HEK293 (cell line): ENCODE measurements at regions not wholly inside any gene's neighbourhood (a gene's known extent, or its start where the extent isn't known, plus 50 kb on each side); places are given as distances from the start of the nearest gene placed in this dataset.

ENCODE experiments used
- CTCF ChIA-PET: fragments of 350-600 bp; formaldehyde crosslinking; extraction: SDS; loops from one replicate; lab custom pipeline; 2021; ENCODE audit warnings: antibody characterized with exemption; lab: Yijun Ruan, JAX
- POLR2A ChIA-PET: fragments of 300-600 bp; formaldehyde crosslinking; extraction: SDS; loops from one replicate; lab custom pipeline; 2020; ENCODE audit warnings: antibody characterized with exemption, inconsistent platforms; lab: Yijun Ruan, JAX
- H3K27ac ChIP-seq: fragments of 200-500 bp; sonication (Bioruptor generic); 2 replicates; pipeline ENCODE4 v1.5.1; 2014; ENCODE audit warnings: low read depth, low read length, control low read depth, inconsistent platforms; ENCODE audit errors: extremely low read depth
- H3K36me3 ChIP-seq, 2 experiments: fragments of 200-500 bp in 1 of 2; sonication (Bioruptor generic) in 1 of 2; 1 replicate in 1 of 2; 2 replicates in 1 of 2; pipeline ENCODE4 v1.5.1; 2014 to 2017; ENCODE audit warnings: inconsistent platforms in 2 of 2, low read length in 2 of 2; ENCODE audit not compliant: control insufficient read depth in 2 of 2, insufficient read depth in 1 of 2
- H3K4me1 ChIP-seq: fragments of 200-500 bp; sonication (Bioruptor generic); 2 replicates; pipeline ENCODE4 v1.5.1; 2014; ENCODE audit warnings: mild to moderate bottlenecking, low read length, inconsistent platforms; ENCODE audit not compliant: control insufficient read depth, insufficient read depth
- H3K4me3 ChIP-seq: 2 replicates; pipeline ENCODE4 v1.5.1; 2011; ENCODE audit warnings: low read depth, mild to moderate bottlenecking, control low read depth, low read length, moderate library complexity
- H3K9me3 ChIP-seq: fragments of 200-500 bp; sonication (Bioruptor generic); 2 replicates; pipeline ENCODE4 v1.5.1; 2014; ENCODE audit warnings: low read depth, low read length, inconsistent platforms; ENCODE audit not compliant: control insufficient read depth, insufficient read depth
- ATF2 ChIP-seq: fragments of 450-650 bp; formaldehyde crosslinking; IDR thresholded peaks from 2 replicates; pipeline ENCODE4 v1.5.1; 2016; ENCODE audit warnings: missing biosample characterization, missing genetic modification characterization, low read depth
- GLI2 ChIP-seq: fragments of 450-650 bp; formaldehyde crosslinking; IDR thresholded peaks from 2 replicates; pipeline ENCODE4; 2017; ENCODE audit warnings: missing biosample characterization, missing genetic modification characterization, low read depth, borderline replicate concordance
- KLF17 ChIP-seq: fragments of 450-650 bp; formaldehyde crosslinking; IDR thresholded peaks from 2 replicates; pipeline ENCODE4 v1.5.1; 2016; ENCODE audit warnings: missing biosample characterization, missing genetic modification characterization
- MYNN ChIP-seq: fragments of 450-650 bp; formaldehyde crosslinking; IDR thresholded peaks from 2 replicates; pipeline ENCODE4 v1.5.1; 2016; ENCODE audit warnings: missing biosample characterization, missing genetic modification characterization, borderline replicate concordance
- PRDM1 ChIP-seq: fragments of 450-650 bp; formaldehyde crosslinking; IDR thresholded peaks from 2 replicates; pipeline ENCODE4; 2016; ENCODE audit warnings: missing biosample characterization, missing genetic modification characterization
- PRDM10 ChIP-seq: fragments of 450-650 bp; formaldehyde crosslinking; IDR thresholded peaks from 2 replicates; pipeline ENCODE4 v1.5.1; 2016; ENCODE audit warnings: missing biosample characterization, missing genetic modification characterization
- SETDB1 ChIP-seq: IDR thresholded peaks from one replicate; pipeline ENCODE4 v1.6.1; 2017; ENCODE audit warnings: mild to moderate bottlenecking, low read length, moderate library complexity, mixed read lengths; ENCODE audit not compliant: insufficient read length
- ZFHX2 ChIP-seq: fragments of 450-650 bp; formaldehyde crosslinking; conservative IDR thresholded peaks from 2 replicates; pipeline ENCODE4 v1.5.1; 2016; ENCODE audit warnings: missing biosample characterization, missing genetic modification characterization
- ZFP69B ChIP-seq: fragments of 450-650 bp; formaldehyde crosslinking; IDR thresholded peaks from 2 replicates; pipeline ENCODE4 v1.5.1; 2016; ENCODE audit warnings: missing biosample characterization, missing genetic modification characterization
- ZNF114 ChIP-seq: fragments of 450-650 bp; formaldehyde crosslinking; IDR thresholded peaks from 2 replicates; pipeline ENCODE4 v1.5.0; 2017; ENCODE audit warnings: missing biosample characterization, missing genetic modification characterization
- ZNF121 ChIP-seq: fragments of 450-650 bp; formaldehyde crosslinking; IDR thresholded peaks from 2 replicates; pipeline ENCODE4 v1.5.1; 2016; ENCODE audit warnings: missing biosample characterization, missing genetic modification characterization
- ZNF132 ChIP-seq: fragments of 450-650 bp; formaldehyde crosslinking; IDR thresholded peaks from 2 replicates; pipeline ENCODE4 v1.5.1; 2017; ENCODE audit warnings: missing biosample characterization, missing genetic modification characterization, borderline replicate concordance
- ZNF133 ChIP-seq: fragments of 450-650 bp; formaldehyde crosslinking; IDR thresholded peaks from 2 replicates; pipeline ENCODE4 v1.5.1; 2016; ENCODE audit warnings: missing biosample characterization, missing genetic modification characterization
- ZNF155 ChIP-seq: fragments of 450-650 bp; formaldehyde crosslinking; IDR thresholded peaks from 2 replicates; pipeline ENCODE4 v1.5.1; 2016; ENCODE audit warnings: missing biosample characterization, missing genetic modification characterization
- ZNF174 ChIP-seq: fragments of 450-650 bp; formaldehyde crosslinking; IDR thresholded peaks from 2 replicates; pipeline ENCODE4 v1.5.0; 2017; ENCODE audit warnings: missing biosample characterization, mild to moderate bottlenecking, missing genetic modification characterization
- ZNF211 ChIP-seq: fragments of 450-650 bp; formaldehyde crosslinking; IDR thresholded peaks from 2 replicates; pipeline ENCODE4 v1.5.1; 2016; ENCODE audit warnings: low read depth, missing biosample characterization, missing genetic modification characterization
- ZNF23 ChIP-seq: fragments of 450-650 bp; formaldehyde crosslinking; IDR thresholded peaks from 2 replicates; pipeline ENCODE4 v1.5.1; 2016; ENCODE audit warnings: missing biosample characterization, missing genetic modification characterization, borderline replicate concordance
- ZNF302 ChIP-seq: fragments of 450-650 bp; formaldehyde crosslinking; IDR thresholded peaks from 2 replicates; pipeline ENCODE4 v1.5.1; 2016; ENCODE audit warnings: missing biosample characterization, missing genetic modification characterization, low read depth
- ZNF341 ChIP-seq: fragments of 450-650 bp; formaldehyde crosslinking; IDR thresholded peaks from 2 replicates; pipeline ENCODE4; 2016; ENCODE audit warnings: low read depth, missing biosample characterization, missing genetic modification characterization
- ZNF548 ChIP-seq: fragments of 450-650 bp; formaldehyde crosslinking; IDR thresholded peaks from 2 replicates; pipeline ENCODE4 v1.5.1; 2016; ENCODE audit warnings: missing biosample characterization, missing genetic modification characterization
- ZNF558 ChIP-seq: fragments of 450-650 bp; formaldehyde crosslinking; IDR thresholded peaks from 2 replicates; pipeline ENCODE4 v1.5.1; 2016; ENCODE audit warnings: missing biosample characterization, missing genetic modification characterization
- ZNF677 ChIP-seq: fragments of 450-650 bp; IDR thresholded peaks from 2 replicates; pipeline ENCODE4 v1.5.0; 2018; ENCODE audit warnings: missing biosample characterization, mild to moderate bottlenecking, missing genetic modification characterization, moderate library complexity
- ZNF704 ChIP-seq: fragments of 450-650 bp; formaldehyde crosslinking; IDR thresholded peaks from 2 replicates; pipeline ENCODE4 v1.5.1; 2016; ENCODE audit warnings: missing biosample characterization, missing genetic modification characterization

GRCh38 chr5:124856726-124857125 is 110.3 kb upstream of the ZNF608 start (continued):
- TF ChIP-seq ZNF174 (tag by site-specific recombination) (no peak), ZNF121 (tag by site-specific recombination) (no peak), ZNF23 (no peak), ZFHX2 (tag by site-specific recombination) (no peak), ZNF155 (tag by site-specific recombination) (no peak), ZNF704 (tag by site-specific recombination) (no peak), ZFP69B (tag by site-specific recombination) (no peak), KLF17 (tag by site-specific recombination) (no peak), ZNF133 (tag by site-specific recombination) (no peak), ATF2 (tag by site-specific recombination) (no peak)

GRCh38 chr5:124858612-124859011 is 112.2 kb upstream of the ZNF608 start:
- no peak overlapping the region for H3K4me3 ChIP-seq

More at GRCh38 chr5:124858612-124859011, 112.2 kb upstream of the ZNF608 start:
- Histone ChIP-seq H3K9me3 (no peaks in the 10 kb centered on the region), H3K27ac (no peak overlapping the region), H3K4me1 (peaks cover 12% of the 10 kb centered on the region), H3K36me3 (no peaks in the 10 kb centered on the region)
- POLR2A ChIA-PET: no interaction called here
- no peak for TF ChIP-seq ZNF677 (tag by site-specific recombination)
- TF ChIP-seq SETDB1: no peak
- TF ChIP-seq PRDM1 (tag by site-specific recombination): no peak
- no peak for TF ChIP-seq ZNF114 (tag by site-specific recombination)
- TF ChIP-seq MYNN (tag by site-specific recombination): no peak
- no peak for TF ChIP-seq ZNF211
- no peak for TF ChIP-seq ZNF548 (tag by site-specific recombination)
- TF ChIP-seq ZNF341 (tag by site-specific recombination): no peak
- TF ChIP-seq PRDM10 (tag by site-specific recombination): no peak
- TF ChIP-seq ZNF558 (tag by site-specific recombination): no peak
- no peak for TF ChIP-seq GLI2 (tag by site-specific recombination)
- no peak for TF ChIP-seq ZNF302 (tag by site-specific recombination)
- no peak for TF ChIP-seq ZNF132
- CTCF ChIA-PET: no interaction called here
